Keratinocyte (primary cell): ENCODE measurements at regions not wholly inside any gene's neighbourhood (a gene's known extent, or its start where the extent isn't known, plus 50 kb on each side); places are given as distances from the start of the nearest gene placed in this dataset.
"Not testable (repeated sequence)": the region's sequence is repeated elsewhere in the genome, so short reads cannot be mapped to it uniquely, and the experiment has no call there.

Experiments
- DNase-seq: peaks from one replicate; pipeline ENCODE4 v3.0.0-alpha.2; 2011; ENCODE audit warnings: low read depth, missing footprints, low spot score
- FAIRE-seq: peaks from 2 replicates; lab custom pipeline; 2011; peaks lifted over from hg19 to GRCh38; lab: Jason Lieb, UNC
- H2AFZ ChIP-seq: 2 replicates; pipeline ENCODE4 v1.6.0; 2012; ENCODE audit warnings: low read length, control low read depth, inconsistent platforms; ENCODE audit not compliant: control insufficient read depth
- H3K27ac ChIP-seq: 2 replicates; pipeline ENCODE4 v1.5.1; 2011; ENCODE audit warnings: low read length; ENCODE audit not compliant: control insufficient read depth, insufficient read depth
- H3K27me3 ChIP-seq: 3 replicates; pipeline ENCODE4 v1.6.0; 2011; ENCODE audit warnings: low read length; ENCODE audit not compliant: control insufficient read depth, insufficient read depth; ENCODE audit errors: extremely low read depth
- H3K36me3 ChIP-seq, 2 experiments: 2 replicates in 1 of 2; 3 replicates in 1 of 2; pipeline ENCODE4 v1.5.1; 2011; ENCODE audit warnings: low read length in 2 of 2, mild to moderate bottlenecking in 1 of 2; ENCODE audit not compliant: control insufficient read depth in 2 of 2, insufficient read depth in 2 of 2; ENCODE audit errors: extremely low read depth in 1 of 2
- H3K4me1 ChIP-seq: 3 replicates; pipeline ENCODE4 v1.5.1; 2011; ENCODE audit warnings: low read length; ENCODE audit not compliant: control insufficient read depth, insufficient read depth; ENCODE audit errors: extremely low read depth
- H3K4me2 ChIP-seq: 3 replicates; pipeline ENCODE4 v1.6.0; 2011; ENCODE audit warnings: low read depth, low read length; ENCODE audit not compliant: control insufficient read depth, insufficient read depth; ENCODE audit errors: extremely low read depth
- H3K4me3 ChIP-seq, 3 experiments: fragments of 200-600 bp in 1 of 3; sonication (generic) in 1 of 3; 2 replicates in 2 of 3; 3 replicates in 1 of 3; pipeline ENCODE4 v1.5.1; 2011 to 2016; ENCODE audit warnings: low read length in 3 of 3, mild to moderate bottlenecking in 3 of 3, control low read depth in 2 of 3, inconsistent platforms in 1 of 3, low read depth in 1 of 3, mixed read lengths in 1 of 3, mixed run types in 1 of 3, moderate library complexity in 1 of 3; ENCODE audit not compliant: control insufficient read depth in 2 of 3, insufficient read depth in 2 of 3; ENCODE audit errors: extremely low read depth in 1 of 3
- H3K79me2 ChIP-seq: 2 replicates; pipeline ENCODE4 v1.6.0; 2012; ENCODE audit warnings: low read length; ENCODE audit not compliant: control insufficient read depth, insufficient read depth
- H3K9ac ChIP-seq: 3 replicates; pipeline ENCODE4 v1.6.0; 2011; ENCODE audit warnings: low read length; ENCODE audit not compliant: control insufficient read depth, insufficient read depth; ENCODE audit errors: extremely low read depth
- H3K9me1 ChIP-seq: 3 replicates; pipeline ENCODE4 v1.6.0; 2011; ENCODE audit warnings: low read length; ENCODE audit not compliant: control insufficient read depth, insufficient read depth; ENCODE audit errors: extremely low read depth
- H3K9me3 ChIP-seq: 2 replicates; pipeline ENCODE4 v1.5.1; 2012; ENCODE audit warnings: low read depth, low read length; ENCODE audit not compliant: control insufficient read depth
- H4K20me1 ChIP-seq: 3 replicates; pipeline ENCODE4 v1.6.0; 2011; ENCODE audit warnings: low read length; ENCODE audit not compliant: control insufficient read depth, insufficient read depth; ENCODE audit errors: extremely low read depth
- EZH2 ChIP-seq: IDR thresholded peaks from one replicate; pipeline ENCODE4 v1.6.1; 2012; ENCODE audit warnings: inconsistent platforms, mild to moderate bottlenecking, low read length, moderate library complexity
- dilution Hi-C: fragments of 300-500 bp; cut with MboI; formaldehyde crosslinking; loops from one replicate; pipeline ENCODE4 v1.7.0; 2020; ENCODE audit warnings: low sequenced_read_pairs; ENCODE audit not compliant: extremely low pct_ligation_motif_present
- TF ChIP-seq, protein P1 (sequence below), 3 experiments: IDR thresholded peaks in 1 of 3; conservative IDR thresholded peaks in 1 of 3; optimal IDR thresholded peaks in 1 of 3; 2 replicates in 2 of 3; 3 replicates in 1 of 3; pipeline versions ENCODE3 to v1.5.1; 2011; ENCODE audit warnings: low read length in 3 of 3, mild to moderate bottlenecking in 3 of 3, moderate library complexity in 2 of 3, control low read depth in 1 of 3, inconsistent platforms in 1 of 3; ENCODE audit not compliant: insufficient read depth in 2 of 3; ENCODE audit errors: extremely low read depth in 1 of 3

DNA sequence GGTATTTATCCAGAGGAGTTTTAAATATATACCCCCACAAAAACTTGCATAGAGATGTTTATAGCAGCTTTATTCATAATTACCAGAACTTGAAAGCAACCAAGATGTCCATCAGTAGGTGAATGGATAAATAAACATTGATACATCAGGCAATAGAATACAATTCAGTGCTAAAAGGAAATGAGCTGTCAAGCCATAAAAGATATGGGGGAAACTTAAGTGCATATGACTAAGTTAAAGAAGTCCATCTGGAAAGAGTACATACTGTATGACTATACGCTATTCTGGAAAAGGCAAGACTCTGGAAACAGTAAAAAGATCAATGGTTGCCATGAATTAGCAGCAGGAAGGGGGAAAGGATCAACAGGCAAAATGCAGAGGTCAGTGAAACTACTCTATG is 366.7 kb downstream of the HHIPL2 start:
- Histone ChIP-seq H3K9me3 (no peaks in the 10 kb centered on the region), H3K4me1 (no peaks in the 10 kb centered on the region), H3K79me2 (no peaks in the 10 kb centered on the region), H3K9ac (no peak overlapping the region), H4K20me1 (no peaks in the 10 kb centered on the region), H3K4me3 (no peak overlapping the region), H3K27ac (no peak overlapping the region), H3K27me3 (no peaks in the 10 kb centered on the region), H3K9me1 (no peaks in the 10 kb centered on the region), H2AFZ (no peak overlapping the region), H3K36me3 (no peaks in the 10 kb centered on the region), H3K4me2 (no peak overlapping the region)
- no peak for DNase-seq
- no peak for FAIRE-seq
- TF ChIP-seq, protein P1, sequence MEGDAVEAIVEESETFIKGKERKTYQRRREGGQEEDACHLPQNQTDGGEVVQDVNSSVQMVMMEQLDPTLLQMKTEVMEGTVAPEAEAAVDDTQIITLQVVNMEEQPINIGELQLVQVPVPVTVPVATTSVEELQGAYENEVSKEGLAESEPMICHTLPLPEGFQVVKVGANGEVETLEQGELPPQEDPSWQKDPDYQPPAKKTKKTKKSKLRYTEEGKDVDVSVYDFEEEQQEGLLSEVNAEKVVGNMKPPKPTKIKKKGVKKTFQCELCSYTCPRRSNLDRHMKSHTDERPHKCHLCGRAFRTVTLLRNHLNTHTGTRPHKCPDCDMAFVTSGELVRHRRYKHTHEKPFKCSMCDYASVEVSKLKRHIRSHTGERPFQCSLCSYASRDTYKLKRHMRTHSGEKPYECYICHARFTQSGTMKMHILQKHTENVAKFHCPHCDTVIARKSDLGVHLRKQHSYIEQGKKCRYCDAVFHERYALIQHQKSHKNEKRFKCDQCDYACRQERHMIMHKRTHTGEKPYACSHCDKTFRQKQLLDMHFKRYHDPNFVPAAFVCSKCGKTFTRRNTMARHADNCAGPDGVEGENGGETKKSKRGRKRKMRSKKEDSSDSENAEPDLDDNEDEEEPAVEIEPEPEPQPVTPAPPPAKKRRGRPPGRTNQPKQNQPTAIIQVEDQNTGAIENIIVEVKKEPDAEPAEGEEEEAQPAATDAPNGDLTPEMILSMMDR (optimal IDR thresholded peaks at IDR 0.05 in 1 of 3, IDR thresholded peaks at IDR 0.05 in 1 of 3, conservative IDR thresholded peaks at IDR 0.05 in 1 of 3; ENCODE audit: extremely low read depth in 1 of 3, insufficient read depth in 2 of 3, low read length in 3 of 3) = no peak
- no peak for TF ChIP-seq EZH2
- dilution Hi-C loops = no loop called here

DNA sequence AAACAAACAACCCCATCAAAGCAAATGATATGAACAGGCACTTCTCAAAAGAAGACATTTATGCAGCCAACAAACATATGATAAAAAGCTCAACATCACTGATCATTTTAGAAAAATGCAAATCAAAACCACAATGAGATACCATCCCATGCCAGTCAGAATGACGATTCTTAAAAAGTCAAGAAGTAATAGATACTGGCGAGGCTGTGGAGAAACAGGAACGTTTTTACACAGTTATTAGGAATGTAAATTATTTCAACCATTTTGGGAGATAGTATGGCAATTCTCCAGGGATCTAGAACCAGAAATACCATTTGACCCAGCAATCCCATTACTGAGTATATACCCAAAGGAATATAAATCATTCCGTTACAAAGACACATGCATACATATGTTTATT is 370.4 kb downstream of the HHIPL2 start:
- H3K79me2 ChIP-seq, H2AFZ ChIP-seq, FAIRE-seq, H3K27me3 ChIP-seq, H3K9me1 ChIP-seq, H3K4me1 ChIP-seq, DNase-seq, H4K20me1 ChIP-seq, H3K9ac ChIP-seq, H3K27ac ChIP-seq, dilution Hi-C loops, H3K4me2 ChIP-seq, H3K9me3 ChIP-seq, H3K4me3 ChIP-seq, H3K36me3 ChIP-seq: not testable (repeated sequence)

DNA sequence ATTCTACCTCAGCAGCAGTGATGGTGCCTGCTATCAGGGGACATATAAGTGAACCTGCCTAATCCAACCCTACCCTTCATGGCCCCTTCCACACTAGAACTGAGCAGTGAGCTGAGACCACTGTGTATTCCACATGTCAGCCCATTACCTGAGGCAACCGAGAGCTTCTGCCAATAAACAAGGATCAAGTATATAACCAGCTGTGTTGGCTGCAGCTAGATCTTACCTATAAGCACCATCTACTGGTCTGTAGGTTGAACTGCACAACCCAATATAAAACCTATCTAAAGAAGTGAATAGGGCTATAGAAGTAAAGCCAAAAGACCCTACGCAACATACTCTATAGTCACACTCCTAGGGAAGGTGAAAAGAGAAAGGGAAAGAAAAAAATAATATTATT is 376.9 kb downstream of the HHIPL2 start:
- Histone ChIP-seq H4K20me1 (no peaks in the 10 kb centered on the region), H3K27ac (no peak overlapping the region), H3K9me1 (no peaks in the 10 kb centered on the region), H3K36me3 (no peaks in the 10 kb centered on the region), H3K9me3 (peaks cover 6% of the 10 kb centered on the region), H3K27me3 (no peaks in the 10 kb centered on the region), H3K9ac (no peak overlapping the region), H3K4me3 (no peak overlapping the region), H3K4me1 (peaks cover 7% of the 10 kb centered on the region), H3K4me2 (no peak overlapping the region), H2AFZ (no peak overlapping the region), H3K79me2 (no peaks in the 10 kb centered on the region)
- peak; percentile 73 for FAIRE-seq
- dilution Hi-C loops = no loop called here
- TF ChIP-seq, protein P1 (optimal IDR thresholded peaks at IDR 0.05 in 1 of 3, IDR thresholded peaks at IDR 0.05 in 1 of 3, conservative IDR thresholded peaks at IDR 0.05 in 1 of 3; ENCODE audit: extremely low read depth in 1 of 3, insufficient read depth in 2 of 3, low read length in 3 of 3) = peak; percentile 21 to 61 (median 59)
- TF ChIP-seq EZH2 = no peak
- peak; percentile 7 for DNase-seq
